ENCODE measurements at regions not wholly inside any gene's neighbourhood (a gene's known extent, or its start where the extent isn't known, plus 50 kb on each side); places are given as distances from the start of the nearest gene placed in this dataset.

DNA sequence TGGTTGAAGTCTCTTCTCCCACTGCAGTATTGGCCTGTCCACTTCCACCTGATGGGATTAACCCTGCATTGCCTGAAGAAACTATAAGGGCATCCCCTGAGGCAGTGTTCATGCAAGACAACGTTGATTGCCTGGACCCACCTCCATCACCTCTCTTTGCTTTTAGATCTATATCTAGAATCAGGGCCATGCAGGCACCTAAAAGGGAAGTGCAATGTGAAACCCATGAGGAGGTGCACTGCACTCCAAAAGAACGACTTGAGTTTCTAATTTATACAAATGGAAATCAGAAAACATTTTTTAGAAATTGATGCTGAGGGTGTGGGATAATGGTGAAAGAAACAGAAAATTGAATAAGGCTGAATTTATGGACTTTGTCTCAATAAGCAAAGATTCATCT is 694.4 kb downstream of the TRAM1L1 start:
- H3K4me3 ChIP-seq (replicated peaks in 1 of 2; ENCODE audit: low read depth in 2 of 2, low read length in 2 of 2): no peak overlapping the region
- DNase-seq (ENCODE audit: low read depth in 2 of 2): no peak
- TF ChIP-seq, protein P1, sequence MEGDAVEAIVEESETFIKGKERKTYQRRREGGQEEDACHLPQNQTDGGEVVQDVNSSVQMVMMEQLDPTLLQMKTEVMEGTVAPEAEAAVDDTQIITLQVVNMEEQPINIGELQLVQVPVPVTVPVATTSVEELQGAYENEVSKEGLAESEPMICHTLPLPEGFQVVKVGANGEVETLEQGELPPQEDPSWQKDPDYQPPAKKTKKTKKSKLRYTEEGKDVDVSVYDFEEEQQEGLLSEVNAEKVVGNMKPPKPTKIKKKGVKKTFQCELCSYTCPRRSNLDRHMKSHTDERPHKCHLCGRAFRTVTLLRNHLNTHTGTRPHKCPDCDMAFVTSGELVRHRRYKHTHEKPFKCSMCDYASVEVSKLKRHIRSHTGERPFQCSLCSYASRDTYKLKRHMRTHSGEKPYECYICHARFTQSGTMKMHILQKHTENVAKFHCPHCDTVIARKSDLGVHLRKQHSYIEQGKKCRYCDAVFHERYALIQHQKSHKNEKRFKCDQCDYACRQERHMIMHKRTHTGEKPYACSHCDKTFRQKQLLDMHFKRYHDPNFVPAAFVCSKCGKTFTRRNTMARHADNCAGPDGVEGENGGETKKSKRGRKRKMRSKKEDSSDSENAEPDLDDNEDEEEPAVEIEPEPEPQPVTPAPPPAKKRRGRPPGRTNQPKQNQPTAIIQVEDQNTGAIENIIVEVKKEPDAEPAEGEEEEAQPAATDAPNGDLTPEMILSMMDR (IDR thresholded peaks at IDR 0.05; ENCODE audit: low read depth, low read length): no peak

DNA sequence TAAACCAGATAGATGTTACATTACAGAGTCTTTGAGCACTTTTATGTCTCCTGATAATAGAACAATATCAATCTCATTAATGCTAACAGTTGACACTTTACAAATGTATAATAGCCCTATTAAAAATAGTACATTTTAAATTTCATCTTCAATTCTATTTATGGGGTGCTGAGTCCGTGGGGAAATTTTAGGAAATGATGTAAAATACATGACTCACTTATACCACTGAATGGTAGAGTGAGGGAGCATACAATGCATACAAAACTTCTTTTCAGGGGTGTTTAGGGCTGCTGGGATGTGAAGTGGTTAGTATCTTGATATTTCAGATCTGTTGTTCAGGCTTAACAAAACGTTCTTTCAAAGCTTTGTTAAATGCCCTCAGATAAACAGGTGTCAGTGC is 696.2 kb downstream of the TRAM1L1 start:
- DNase-seq (ENCODE audit: low read depth in 2 of 2): no peak
- TF ChIP-seq, protein P1 (IDR thresholded peaks at IDR 0.05; ENCODE audit: low read depth, low read length): no peak

DNA sequence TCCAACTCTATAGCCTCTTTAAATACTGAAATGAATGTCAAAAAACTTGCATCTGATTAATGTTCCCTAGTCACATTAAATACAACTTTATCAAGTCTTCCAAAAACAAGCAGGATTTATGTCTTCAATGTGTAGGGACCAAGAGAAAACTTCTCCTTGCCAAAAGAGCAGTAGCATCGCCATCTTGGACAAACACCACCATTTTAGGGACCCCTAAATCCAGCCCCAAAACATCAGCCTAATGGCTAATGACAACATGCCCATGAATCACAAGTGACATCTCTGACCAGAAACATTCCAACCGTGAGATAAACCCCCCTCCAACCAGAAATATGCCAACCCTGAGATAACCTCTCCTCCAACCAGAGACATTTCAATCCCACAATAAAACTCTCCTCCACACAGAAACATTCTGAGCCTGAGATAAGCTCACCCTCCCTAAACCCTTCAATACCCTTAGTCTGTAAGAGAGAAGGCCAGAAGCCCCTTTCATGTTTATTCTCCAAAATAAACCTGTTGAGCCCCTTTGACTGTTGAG is 697.4 kb downstream of the TRAM1L1 start:
- TF ChIP-seq, protein P1 (IDR thresholded peaks at IDR 0.05; ENCODE audit: low read depth, low read length): no peak
- DNase-seq (ENCODE audit: low read depth in 2 of 2): no peak
- H3K4me3 ChIP-seq (replicated peaks in 1 of 2; ENCODE audit: low read depth in 2 of 2, low read length in 2 of 2): no peak overlapping the region

More for the DNA sequence above, 696.2 kb downstream of the TRAM1L1 start:
- H3K4me3 ChIP-seq (replicated peaks in 1 of 2; ENCODE audit: low read depth in 2 of 2, low read length in 2 of 2): no peak overlapping the region

DNA sequence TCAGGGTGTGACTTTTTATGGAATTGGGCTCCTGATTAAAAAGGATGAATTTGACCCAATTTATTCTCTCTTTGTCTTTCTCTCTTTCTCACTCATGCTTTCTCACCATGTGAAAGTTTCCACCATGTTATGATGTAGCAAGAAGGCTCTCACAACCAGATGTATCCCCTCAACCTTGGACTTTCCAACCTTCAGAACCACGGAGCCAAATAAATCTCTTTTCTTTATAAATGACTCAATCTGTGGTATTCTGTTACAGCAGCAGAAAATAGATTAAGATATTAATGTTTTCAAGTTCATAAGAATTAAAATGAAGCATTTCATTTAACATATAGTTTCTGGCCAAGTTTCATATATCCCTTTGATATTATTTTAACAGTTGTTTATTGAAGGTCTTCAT is 698.5 kb downstream of the TRAM1L1 start:
- TF ChIP-seq, protein P1 (IDR thresholded peaks at IDR 0.05; ENCODE audit: low read depth, low read length): no peak
- no peak for DNase-seq (ENCODE audit: low read depth in 2 of 2)
- no peak overlapping the region for H3K4me3 ChIP-seq (replicated peaks in 1 of 2; ENCODE audit: low read depth in 2 of 2, low read length in 2 of 2)

DNA sequence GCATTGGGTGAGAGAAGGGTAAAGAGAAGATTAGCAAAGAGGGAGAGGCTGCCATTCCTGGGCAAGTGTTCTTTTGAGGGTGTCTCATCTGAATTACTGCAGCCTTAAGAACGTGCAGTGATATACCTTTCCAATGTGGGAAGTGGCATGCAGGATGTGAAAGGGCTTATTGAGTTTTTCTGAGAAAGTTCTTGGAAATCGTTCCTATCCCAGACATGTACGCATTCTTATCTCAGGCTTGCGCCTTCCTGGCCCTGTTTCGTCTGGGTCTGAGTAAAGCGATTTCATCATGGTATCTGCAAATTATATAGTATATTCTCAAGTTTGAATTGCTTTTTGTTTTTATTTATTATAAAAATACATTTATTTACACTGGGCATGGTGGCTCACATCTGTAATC is 699.8 kb downstream of the TRAM1L1 start:
- TF ChIP-seq, protein P1 (IDR thresholded peaks at IDR 0.05; ENCODE audit: low read depth, low read length): no peak
- H3K4me3 ChIP-seq (replicated peaks in 1 of 2; ENCODE audit: low read depth in 2 of 2, low read length in 2 of 2): no peak overlapping the region
- no peak for DNase-seq (ENCODE audit: low read depth in 2 of 2)

DNA sequence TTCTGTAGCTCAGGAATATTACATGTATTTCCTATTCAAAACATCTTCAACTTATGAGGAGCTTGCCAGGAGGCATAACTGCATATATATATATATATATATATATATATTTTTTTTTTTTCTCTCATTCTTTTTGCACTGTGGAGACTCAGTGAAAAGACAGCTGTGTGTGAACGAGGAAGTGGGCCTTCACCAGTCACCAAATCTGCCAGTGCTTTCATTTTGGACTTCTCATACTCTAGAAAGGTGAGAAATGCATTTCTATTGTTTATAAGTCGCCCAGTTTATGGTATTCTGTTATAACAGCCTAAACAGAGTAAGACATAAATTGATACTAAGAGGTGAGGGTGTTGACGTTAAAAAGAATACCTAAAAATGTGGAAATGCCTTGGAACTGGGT is 710.6 kb downstream of the TRAM1L1 start:
- DNase-seq (ENCODE audit: low read depth in 2 of 2): no peak
- TF ChIP-seq, protein P1 (IDR thresholded peaks at IDR 0.05; ENCODE audit: low read depth, low read length): no peak
- H3K4me3 ChIP-seq (replicated peaks in 1 of 2; ENCODE audit: low read depth in 2 of 2, low read length in 2 of 2): no peak overlapping the region

DNA sequence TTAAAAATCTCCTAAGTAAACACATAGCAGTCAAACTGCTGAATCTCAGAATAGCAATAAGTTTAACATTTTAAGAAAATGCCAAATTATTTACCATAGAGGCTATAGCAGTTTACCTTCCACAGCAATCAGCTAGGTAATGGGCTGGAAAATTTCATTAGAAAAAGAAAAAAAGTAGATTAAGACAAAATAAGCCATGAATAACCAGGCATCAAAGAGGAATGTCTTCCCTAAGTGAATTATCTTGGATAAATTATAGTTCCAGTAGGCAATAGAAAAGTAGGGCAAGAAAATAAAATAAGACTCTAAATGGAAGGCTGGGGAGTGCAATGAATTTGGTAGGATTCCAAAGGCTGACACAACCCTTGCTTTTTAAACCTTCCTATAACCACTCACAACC is 722.8 kb downstream of the TRAM1L1 start:
- DNase-seq (ENCODE audit: low read depth in 2 of 2): no peak
- H3K4me3 ChIP-seq (replicated peaks in 1 of 2; ENCODE audit: low read depth in 2 of 2, low read length in 2 of 2): no peak overlapping the region
- TF ChIP-seq, protein P1 (IDR thresholded peaks at IDR 0.05; ENCODE audit: low read depth, low read length): no peak
